AG09319 (cell line): ENCODE measurements at regions not wholly inside any gene's neighbourhood (a gene's known extent, or its start where the extent isn't known, plus 50 kb on each side); places are given as distances from the start of the nearest gene placed in this dataset.

Experiments used
- DNase-seq: peaks from one replicate; pipeline ENCODE4 v3.0.0-alpha.2; 2010; ENCODE audit warnings: low read depth; ENCODE audit errors: extremely low read depth
- CTCF ChIP-seq: IDR thresholded peaks from 2 replicates; pipeline ENCODE4 v1.5.1; 2011; ENCODE audit warnings: low read depth, mild to moderate bottlenecking, inconsistent platforms, low read length, moderate library complexity

DNA sequence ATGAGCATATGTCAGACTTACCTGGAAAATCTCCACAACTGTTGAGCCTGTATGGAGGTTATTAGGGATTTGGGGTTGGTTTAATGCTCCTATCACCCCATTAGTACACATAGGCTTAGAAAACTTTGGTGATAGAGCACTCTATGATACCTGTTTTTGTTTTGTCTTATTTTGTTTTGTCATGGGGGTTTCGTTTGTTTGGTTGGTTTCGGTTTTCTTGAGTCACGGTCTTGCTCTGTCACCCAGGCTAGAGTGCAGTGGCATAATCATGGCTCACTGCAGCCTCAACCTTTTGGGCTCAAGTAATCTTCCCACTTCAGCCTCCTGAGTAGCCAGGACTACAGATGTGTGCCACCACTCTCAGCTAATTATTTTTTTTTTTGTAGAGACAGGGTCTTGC, 70.0 kb downstream of the MZT1 start:
- no peak for TF ChIP-seq CTCF
- no peak for DNase-seq

- TF ChIP-seq CTCF = no peak
- no peak for DNase-seq
These were observed 71.1 kb downstream of the MZT1 start for GRCh38 chr13:72656357-72656756.

DNA sequence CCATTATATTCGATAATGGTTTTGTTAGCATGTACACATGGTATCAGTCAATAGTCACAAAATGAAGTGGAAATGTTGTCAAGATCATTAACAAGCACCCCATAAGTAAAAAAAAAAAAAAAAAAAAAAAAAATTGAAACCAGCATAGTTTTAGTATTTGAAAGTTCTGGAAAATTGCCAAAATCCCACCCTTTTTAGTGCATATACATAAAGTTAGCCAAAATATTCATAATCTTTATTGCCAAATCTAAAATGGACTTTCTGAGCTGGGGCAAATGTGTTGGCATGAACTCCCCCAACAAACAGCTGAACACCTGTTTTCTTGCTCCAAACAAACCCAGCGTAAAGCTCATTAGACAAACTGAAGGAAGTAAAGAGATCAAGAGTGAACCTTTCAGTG, 73.9 kb downstream of the MZT1 start:
- no peak for DNase-seq
- TF ChIP-seq CTCF = no peak

DNA sequence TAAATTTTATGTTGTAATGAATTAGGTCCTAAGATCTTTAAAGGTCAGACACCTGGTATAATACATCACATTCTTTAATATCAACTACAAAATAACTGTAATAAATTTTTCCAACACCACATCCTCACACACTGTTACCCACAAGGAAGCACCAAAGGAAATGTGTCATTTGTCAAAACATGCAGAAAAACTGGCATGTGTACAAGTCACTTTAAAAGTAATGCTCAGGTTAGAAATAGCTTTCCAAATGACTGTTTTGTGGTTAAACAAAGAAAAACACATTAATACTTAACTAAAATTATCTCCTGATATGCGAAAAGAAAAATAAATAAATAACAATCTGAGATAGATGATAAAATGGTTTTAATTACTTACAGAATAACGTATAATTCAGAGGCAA, 74.7 kb downstream of the MZT1 start:
- DNase-seq = no peak
- no peak for TF ChIP-seq CTCF

DNA sequence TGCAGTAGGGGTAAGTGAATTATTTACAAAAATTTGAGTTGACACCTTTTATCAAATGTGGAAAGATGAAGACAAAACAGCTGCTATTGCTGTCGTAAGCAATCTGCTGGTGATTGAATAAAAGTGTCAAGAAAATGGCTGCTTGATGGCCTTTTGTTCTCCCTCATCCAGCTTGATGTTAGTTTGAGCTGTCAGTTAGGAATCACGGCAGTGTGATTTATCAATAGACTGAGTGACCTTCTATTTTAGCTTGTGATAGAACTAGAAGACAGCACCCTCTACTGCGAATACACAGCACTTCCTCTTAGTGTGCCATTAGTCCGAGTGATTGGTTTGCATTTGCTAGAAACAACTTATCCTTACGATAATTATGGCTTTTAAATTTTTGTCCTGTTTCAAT, 76.3 kb downstream of the MZT1 start:
- DNase-seq = no peak
- peak; percentile 5; the same call in 1 of the 2 replicates for TF ChIP-seq CTCF

DNA sequence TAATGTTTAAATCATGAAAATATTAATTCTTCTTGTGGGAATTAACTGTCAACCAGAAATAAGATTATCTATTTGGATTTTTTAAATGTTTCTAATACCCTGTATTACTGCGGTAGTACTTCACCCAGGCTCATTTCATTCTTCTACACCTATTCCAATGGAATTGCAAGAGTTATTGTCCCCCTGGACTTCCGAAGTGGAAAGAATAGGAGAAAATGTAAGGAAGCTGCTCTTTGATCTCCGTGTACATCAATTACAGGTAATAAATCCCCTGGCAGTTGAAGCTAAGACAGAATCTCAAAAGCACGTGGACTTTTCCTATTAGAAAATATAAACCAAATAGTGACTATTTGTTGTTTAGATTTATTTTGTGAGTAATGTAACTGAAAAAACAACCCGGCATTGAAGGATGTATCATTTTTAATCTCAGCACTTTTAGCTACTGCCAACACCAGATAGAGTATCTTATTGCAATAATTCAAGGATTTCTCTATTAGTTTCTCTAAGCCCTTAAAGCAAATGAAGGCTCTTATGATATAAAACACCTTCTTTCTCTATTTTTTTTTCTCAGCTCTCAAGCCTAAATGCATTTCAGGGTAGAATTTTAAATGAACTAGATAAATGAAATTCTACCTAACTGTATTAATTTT, 77.3 kb downstream of the MZT1 start:
- TF ChIP-seq CTCF = no peak
- DNase-seq = no peak

DNA sequence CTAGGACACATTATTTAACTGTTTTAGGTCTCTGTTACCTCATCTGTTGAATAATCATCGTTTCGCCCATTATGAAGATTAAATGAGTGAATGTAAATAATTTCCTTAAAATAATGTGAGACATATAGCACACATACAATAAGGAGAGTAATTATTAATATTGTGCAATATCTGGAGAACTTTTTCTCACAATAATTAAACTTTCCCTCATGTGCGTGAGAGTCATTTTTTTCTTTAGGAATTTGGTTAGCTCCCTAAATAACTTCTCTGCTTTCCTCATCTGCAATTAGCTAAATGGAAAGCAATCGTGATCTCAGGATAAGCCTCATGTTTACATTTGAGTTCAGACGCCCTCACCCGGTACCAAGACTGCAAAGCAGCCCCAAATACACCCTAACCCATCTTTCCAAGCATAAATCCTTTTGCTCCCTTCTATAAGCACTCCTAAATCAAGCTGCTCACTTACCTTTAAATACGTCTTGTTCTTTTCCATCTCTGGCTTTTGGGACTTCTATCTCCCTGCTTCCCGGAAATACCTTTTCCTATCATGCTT, 78.8 kb downstream of the MZT1 start:
- TF ChIP-seq CTCF = no peak; the same call in none of the 2 replicates
- DNase-seq = no peak
